Ureter (tissue), 1 donor: ENCODE measurements at regions not wholly inside any gene's neighbourhood (a gene's known extent, or its start where the extent isn't known, plus 50 kb on each side); places are given as distances from the start of the nearest gene placed in this dataset.

Source experiments
- DNase-seq: peaks from one replicate; pipeline ENCODE4 v3.0.0-alpha.2; 2020; ENCODE audit warnings: low spot score
- donor health status: DM: yes; HTN: yes; CAD: no.

DNA sequence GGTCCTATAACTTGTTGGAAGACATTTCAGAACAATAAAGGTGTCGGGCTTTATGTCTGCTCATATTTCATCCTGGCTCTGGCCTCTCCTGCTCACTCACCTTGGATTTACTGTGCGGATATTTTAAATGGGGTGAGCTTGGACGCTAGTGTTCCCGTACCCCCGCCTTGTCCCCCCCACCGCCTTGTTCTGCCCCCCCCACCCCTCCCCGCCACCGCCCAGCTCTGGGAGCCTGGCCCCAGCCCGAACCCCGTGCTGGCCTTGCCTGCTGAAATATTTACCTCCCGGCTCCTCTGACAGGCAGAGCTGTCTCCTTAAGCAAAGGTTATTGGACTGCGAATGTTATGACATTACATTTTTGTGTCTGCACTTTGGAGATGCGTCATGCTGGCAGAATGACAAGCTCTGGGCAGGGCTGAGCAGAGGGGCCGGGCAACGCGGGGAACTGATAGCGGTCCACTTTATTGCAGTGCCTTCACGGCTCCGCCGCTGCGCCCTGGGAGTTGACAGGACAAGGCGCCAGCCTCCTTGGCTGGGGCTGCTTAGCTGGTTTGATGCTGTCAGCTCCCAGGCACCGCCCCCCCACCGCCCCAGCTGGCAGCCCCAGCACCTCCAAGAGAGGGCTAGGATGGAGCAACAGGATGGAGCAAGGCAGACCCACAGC, 222.5 kb upstream of the GSE1 start:
- DNase-seq: peak; percentile 93

DNA sequence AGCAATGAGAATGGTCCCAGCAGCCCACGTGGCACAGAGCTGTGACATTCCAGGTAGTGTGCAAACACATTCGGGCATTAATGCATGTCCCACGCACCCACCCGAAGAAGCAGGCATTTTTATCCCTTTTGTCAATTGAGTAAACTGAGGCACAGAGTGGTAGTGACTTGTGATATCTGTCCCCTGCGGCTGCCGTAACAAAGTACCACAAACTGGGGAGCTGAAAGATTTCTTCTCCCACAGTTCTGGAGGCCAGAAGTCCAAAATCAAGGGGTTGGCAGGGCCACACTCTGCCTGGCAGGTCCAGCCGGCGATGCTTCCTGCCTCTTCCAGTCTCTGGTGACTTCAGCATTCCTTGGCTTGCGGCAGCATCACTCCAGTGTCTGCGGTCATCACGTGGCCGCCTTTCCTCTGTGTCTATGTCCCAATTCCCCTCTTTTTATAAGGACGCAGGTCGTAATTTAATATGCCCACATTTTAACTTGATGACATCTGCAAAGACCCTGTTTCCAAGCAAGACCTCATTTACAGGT, 221.9 kb upstream of the GSE1 start:
- DNase-seq: peak; percentile 38

DNA sequence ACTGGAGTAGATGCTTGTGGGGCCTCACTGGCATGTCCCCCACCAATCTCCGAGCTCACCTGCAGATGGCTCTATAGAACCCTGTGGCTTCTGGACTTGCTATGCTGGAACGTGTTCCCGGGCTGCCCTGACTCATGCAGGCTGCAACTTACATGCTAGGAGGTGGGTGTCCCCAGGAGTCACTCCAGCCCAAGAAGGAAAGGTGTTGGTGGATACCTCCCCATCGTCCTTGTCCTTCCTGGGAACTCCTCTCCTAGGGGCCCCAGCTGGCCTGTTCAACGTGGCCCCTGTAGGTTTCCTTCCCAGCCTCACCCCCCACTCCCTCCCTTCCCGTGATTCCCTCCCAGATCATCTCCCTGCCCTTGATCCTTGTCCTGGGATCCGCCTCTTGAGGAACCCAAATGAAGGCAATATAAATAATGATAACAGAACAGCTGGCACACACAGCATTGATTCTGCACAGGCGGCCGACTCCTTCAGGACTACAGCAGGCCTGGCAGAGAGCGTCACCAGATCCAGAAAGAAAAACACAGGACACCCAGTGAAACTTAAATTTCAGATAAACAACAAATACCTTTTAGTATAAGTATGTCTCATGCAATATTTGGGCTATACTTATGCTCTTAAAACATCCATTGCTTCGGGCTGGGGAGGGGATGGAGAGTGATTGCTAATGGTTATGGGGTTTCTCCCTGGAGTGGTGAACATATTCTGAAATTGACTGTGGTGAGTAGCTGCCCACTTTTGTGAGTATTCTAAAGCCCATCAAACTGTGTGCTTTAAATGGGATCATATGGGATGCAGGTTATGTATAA, 221.1 kb upstream of the GSE1 start:
- peak; percentile 43 for DNase-seq

GRCh38 chr16:85392756-85393673, 220.1 kb upstream of the GSE1 start:
- DNase-seq: peak; percentile 39

GRCh38 chr16:85393674-85394451, 219.3 kb upstream of the GSE1 start:
- peak; percentile 56 for DNase-seq

DNA sequence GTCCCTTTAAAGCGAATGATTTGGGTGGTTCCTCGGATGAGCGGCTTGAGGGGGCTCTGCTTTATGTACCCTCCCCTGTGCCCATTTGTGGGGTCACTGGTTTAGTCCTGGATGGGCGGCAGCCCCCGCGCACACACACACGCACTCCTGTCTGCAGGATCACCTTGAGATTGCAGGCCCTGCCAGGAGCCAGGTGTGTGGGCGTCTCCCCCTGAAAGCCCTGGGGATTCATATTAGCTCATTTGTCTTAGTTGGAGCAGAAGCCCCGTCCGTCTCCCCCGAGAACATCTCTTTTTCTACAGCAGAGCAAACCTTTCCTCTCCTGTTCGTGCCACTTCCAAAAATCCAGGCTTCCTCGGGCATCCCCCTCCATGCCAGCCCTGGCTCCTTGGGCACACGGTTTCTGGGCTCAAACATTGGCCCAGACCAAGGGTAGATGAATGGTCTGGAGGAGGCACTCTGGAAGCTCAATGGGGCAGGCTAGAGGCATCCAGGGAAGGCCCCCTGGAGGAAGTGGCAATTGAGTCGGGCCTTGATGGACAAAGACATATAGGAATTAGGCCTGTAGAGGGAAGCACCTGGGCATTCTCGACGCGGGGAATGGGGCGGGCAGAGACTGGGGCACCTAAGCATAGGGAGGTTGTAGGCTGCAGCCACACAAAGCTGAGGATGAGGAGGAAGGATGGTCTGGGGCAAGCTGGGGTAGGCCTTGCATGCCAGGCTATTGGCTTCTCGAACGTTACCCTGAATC, 218.5 kb upstream of the GSE1 start:
- DNase-seq: no peak

GRCh38 chr16:85395207-85395912, 217.8 kb upstream of the GSE1 start:
- DNase-seq: peak; percentile 92

- DNase-seq: peak; percentile 77
Observed at GRCh38 chr16:85395913-85396878, 216.9 kb upstream of the GSE1 start.

DNA sequence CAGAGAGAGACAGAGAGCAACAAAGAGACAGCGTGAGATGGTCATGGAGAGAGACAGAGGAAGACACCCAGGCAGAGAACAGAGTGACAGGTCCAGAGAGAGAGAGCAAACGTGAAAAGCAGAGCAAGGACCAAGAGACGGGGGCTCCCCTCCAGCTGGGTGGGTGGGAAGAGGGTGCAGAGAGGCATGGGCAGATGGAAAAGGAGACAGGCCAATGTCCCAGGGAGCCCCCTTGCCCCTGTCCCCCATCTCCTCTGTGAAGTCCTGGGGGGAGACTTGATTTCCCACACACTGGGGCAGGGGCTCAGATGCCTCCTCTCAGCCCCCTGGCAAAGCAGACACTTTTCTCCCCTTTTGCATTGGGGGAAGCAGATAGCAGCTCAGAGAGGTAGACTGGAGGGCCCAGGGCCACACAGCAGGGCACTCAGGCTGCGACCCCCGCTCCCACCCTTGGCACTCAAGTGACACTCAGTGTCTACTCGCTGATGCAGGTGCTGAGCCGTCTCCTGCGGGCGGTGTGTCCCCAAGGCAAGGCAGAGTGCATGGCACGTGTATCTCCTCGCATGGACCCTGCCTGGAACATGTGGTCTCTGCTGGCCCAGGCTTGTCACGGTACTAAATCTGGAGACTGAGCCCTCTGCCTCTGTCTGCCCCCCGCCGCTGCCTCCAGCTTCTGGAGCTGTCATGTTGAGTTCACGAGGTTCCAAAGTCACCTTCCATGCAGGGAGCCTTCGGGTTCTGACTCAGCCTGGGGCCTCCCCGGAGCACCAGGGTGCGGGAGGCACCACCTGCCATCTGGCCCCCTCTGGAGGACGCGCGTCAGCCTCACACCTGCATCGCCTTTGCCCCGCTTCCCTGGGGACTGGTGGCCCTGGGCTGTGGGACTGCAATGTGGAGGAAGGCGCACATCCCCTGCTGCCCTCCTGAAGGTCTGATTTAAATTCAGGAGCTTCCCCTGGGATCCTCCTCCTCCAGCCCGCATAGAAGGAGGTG, 215.9 kb upstream of the GSE1 start:
- peak; percentile 64 for DNase-seq

- peak; percentile 33 for DNase-seq
Observed at GRCh38 chr16:85398050-85398451, 215.1 kb upstream of the GSE1 start.

DNA sequence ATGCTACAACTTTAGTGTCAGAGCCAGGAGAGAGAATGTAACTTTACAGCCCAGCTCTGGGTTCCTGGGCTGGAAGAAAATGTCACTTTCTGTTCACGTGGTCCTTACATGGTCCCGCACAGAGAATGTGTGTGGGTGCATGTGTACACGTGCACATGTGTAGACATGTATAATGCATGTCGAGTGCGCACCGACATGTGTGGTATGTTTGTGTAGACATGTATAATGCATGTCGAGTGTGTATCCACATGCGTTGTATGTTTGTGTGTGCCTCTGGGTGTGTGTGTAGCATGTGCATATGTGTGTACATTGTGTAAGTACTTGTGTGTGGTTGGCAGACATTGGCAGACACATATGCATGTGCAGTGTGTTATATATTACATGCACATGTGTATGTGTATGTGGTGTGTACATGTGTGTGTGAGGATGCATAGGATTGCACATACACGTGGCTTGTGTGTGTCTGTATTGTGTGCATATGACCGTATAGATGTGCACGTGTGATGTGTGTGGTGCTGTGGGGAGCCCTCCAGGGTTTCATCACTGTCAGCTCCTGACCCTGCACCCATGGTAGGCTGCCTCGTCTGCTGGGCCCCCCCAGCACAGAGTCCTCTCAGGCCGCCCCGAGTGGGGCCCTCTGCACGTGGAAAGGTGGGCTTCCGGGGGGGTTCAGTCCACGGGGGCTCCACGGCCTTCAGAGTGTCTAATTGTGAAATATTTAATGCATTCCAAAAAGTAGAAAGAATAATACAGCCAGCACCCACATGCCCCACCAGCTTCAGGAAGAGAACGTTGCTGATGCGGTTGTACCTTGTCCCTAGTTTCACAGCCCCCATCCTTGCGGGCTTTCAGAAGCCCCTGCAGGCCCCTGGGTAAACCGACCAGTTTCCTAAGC, 214.2 kb upstream of the GSE1 start:
- peak; percentile 29 for DNase-seq

DNA sequence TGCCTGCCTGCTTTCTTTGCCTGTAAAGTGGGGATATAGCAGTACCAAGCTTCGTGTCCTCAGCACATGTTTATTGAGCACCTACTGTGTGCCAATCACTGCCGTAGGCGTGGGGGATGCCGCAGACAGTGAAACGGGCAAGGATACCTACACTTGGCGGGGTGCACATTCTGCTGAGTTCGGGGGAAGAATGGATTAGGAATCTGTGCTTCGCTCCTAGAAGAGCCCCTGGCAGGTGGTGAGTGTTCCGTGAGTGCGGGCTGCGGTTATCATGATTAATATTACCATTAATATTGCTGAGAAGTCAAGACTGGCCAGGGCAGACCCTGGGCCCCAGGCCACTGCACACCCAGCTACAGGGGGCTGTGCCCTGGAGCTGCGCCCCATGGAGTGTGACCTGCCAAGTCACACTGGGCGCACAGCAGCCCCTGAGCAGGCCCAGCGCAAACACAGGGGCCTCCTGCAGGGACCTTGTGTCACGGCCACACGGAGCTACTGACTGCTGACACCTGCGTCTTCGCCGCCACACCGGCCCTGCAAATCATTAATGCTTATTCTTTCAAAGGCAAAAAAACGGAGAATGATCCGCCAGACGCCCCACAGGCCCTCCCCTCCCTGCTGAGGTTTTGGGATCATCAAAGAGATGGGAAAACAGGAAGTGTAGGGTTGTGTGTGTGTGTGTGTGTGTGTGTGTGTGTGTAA, 213.4 kb upstream of the GSE1 start:
- peak; percentile 32 for DNase-seq

- peak; percentile 24 for DNase-seq
Observed at GRCh38 chr16:85400305-85401205, 212.6 kb upstream of the GSE1 start.

GRCh38 chr16:85401370-85401916, 211.7 kb upstream of the GSE1 start:
- DNase-seq: peak; percentile 35
